HG02642 (cell line): ENCODE measurements at regions not wholly inside any gene's neighbourhood (a gene's known extent, or its start where the extent isn't known, plus 50 kb on each side); places are given as distances from the start of the nearest gene placed in this dataset.
"Not testable (repeated sequence)": the region's sequence is repeated elsewhere in the genome, so short reads cannot be mapped to it uniquely, and the experiment has no call there.

Source experiments
- ATAC-seq: cut with Tn5 transposase; IDR thresholded peaks from one replicate; pipeline ENCODE4 v1.9.1; 2021; ENCODE audit warnings: mild to moderate bottlenecking; ENCODE audit not compliant: unreplicated experiment, poor library complexity

GRCh38 chr3:36063992-36064391 is 316.3 kb upstream of the STAC start:
- no peak for ATAC-seq

- ATAC-seq, result no peak
Observed at GRCh38 chr3:36065321-36065720, 315.0 kb upstream of the STAC start.

GRCh38 chr3:36075491-36075890 is 304.8 kb upstream of the STAC start:
- ATAC-seq, result no peak

DNA sequence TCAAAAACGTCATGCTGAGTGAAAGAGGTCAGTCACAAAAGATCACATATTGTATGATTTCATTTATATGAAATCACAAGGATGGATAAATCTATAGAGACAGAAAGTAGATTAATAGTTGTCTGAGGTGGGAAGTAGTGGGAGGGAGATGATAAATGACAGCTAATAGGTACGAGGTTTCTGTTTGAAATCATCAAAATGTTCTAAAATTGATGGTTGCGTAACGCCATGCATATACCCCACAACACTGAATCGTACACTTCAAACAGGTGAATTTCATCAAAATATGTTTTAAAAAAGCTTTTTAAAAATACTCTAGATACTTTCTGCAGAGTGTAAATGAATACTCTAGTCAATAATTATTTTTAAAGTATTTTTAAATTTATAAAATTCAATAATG is 303.0 kb upstream of the STAC start:
- ATAC-seq, result no peak

GRCh38 chr3:36082958-36083357 is 297.3 kb upstream of the STAC start:
- ATAC-seq, result not testable (repeated sequence)

- no peak for ATAC-seq
Observed at GRCh38 chr3:36095238-36095637, 285.1 kb upstream of the STAC start.

- ATAC-seq, result no peak
Observed at GRCh38 chr3:36097209-36097608, 283.1 kb upstream of the STAC start.

DNA sequence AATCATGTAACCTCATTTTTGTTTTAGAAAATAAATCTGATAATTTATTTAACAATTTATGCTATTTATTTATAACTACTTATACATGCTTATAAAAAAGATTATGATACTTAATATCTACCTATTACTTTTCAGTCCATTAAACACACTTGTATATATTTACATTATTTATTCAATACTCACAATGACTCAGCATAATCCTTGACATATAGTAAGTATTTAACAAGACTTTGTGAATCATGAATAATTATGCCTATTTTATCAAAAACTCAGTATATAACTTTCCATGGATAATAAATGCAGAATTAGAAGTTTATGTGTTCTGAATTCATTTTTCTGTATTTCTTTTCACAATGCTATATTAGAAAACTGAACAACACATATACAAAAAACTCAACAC is 266.0 kb upstream of the STAC start:
- no peak for ATAC-seq

GRCh38 chr3:36124118-36124796 is 256.0 kb upstream of the STAC start:
- ATAC-seq, result no peak

GRCh38 chr3:36132214-36132613 is 248.1 kb upstream of the STAC start:
- ATAC-seq, result no peak

DNA sequence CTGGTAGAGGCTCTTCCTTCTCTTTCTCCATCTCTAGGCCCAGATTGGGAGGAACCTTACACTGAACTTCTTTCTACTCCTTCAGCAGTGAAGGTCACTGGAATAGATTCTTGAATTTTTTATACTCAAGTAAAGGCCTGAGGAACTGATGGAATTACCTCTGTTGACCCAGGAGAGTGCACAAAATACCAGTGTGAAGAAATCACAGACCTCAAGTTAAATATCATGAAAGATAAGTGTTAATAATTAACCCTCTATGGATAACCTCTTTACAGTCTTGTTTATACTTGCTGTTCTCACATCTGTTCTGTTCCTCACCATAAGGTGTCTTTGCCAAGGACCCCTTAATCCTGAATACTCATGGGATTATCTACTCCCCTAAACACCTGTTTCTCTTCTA is 244.4 kb upstream of the STAC start:
- no peak for ATAC-seq

DNA sequence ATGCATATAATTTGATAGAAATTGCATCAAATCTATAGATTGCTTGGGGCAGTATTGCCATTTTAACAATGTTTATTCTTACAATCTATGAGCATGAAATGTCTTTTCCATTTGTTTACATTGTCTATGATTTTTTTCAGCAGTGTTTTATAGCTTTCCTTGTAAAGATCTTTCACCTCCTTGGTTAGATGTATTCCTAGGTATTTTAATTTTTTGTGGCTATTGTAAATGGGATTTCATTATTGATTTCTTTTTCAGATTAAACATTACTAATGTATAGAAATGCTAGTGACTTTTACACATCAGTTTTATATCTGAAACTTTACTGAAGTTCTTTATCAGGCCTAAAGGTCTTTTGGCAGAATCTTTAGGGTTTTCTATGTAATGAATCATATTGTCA is 237.6 kb upstream of the STAC start:
- ATAC-seq, result no peak

DNA sequence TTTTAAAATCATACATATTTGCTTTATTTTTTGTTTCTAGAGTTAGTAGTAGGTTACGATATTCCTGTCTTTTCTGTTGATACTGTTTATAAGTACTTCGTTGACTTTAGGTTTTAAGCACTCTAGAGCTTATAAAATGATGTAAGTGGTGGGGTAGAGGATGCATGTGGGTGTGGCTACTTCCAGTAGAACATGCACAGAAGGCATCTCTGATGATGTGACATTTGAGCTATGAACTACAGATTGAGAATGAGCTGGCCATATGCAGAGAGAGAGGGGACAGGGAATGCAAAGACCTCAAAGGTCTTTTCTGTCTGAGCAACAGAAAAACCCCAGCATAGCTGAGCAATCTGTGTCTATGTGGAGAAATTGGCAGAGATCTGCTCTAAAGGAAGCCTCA is 233.9 kb upstream of the STAC start:
- no peak for ATAC-seq

GRCh38 chr3:36147934-36148558 is 232.3 kb upstream of the STAC start:
- no peak for ATAC-seq

DNA sequence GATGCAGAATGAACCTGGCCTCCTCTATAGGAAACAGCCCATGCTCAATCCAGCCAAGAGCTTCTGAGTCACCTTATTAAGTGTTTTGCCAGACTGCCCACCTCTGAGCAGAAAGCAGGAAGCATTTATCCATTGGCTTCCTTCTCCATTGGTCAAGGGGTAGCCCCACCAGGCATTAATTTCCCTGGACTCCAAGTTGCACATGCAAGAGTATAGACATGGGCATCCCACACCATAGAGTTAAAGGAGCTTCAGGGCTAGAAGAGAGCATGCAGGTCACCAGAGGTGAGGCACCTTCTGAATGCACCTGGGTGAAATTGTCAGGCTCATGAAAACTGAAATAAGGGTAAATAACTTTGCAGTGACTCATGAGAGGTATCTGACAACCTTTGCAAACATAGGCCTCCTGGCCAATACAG is 230.8 kb upstream of the STAC start:
- ATAC-seq, result no peak

DNA sequence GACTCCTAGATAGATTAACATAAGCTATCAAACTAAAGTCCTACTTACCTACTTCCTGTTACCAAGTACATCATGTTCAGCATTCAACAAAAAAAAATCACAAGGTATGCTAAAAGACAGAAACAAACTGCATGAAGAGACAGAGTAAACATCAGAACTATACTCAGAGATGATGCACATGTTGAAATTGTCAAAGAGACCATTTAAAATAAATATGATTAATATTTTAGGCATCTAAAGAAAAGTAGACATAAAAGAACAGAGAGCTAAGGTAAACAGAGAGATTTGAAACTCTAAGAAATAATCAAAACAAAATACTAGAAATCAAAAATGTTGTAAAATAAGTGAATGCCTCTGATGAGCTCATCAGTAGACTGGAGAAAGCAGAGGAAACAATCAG is 224.8 kb upstream of the STAC start:
- no peak for ATAC-seq

DNA sequence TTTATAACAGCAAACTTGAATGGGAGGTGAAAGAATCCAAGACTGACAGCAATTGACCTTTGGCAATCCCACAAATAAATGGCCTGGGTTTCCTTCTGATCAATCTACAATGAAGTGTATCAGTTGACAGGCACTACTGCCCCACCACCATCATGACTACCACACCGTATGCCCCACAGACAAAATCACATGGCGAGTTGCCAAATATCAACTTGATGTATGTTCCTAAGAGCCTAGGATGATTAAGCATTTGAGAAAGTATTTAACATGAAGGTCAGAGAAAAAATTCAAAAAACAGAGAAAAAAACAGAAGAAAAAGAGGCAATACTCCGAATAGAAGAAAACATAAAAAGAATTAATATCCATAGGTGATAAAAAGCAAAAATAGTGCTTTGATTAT is 215.9 kb upstream of the STAC start:
- ATAC-seq, result no peak

GRCh38 chr3:36165509-36166290 is 214.6 kb upstream of the STAC start:
- ATAC-seq, result no peak

DNA sequence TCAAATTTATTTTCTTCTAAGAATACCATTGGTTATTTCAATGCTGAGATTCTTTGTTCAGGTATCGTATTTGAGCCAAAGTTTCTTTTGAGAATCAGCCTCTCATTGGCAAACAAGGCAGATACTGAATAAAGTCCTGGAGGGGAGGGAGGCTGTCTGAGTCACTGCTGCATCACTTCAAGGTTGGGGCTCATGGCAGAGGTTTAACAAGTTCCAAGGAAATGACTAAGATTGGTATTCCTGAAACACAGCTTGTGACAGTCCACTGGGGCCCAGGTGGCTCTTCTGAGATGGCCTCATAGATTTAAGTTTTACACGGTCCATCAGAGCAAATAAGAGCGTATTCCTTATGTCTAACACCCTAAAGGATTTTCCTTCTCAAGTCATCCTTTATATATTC is 213.8 kb upstream of the STAC start:
- no peak for ATAC-seq

DNA sequence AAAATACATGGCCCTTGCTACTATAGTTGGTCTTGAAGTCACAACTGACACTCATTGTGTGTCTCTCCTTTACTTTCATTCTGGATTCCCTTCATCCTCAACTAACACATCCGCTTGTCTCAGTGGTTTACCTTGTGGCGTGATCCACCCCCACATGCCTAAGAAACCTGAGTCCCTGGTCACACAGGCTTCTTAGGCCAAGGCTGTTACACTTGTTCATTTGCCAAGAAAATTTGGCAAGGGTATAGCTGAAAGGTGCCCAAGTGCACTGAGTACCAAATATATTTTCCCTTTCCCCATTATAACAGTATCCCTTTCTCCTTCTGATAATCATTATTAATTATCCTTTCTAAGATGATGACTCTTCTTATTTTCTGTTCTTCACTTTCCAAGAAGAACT is 207.6 kb upstream of the STAC start:
- ATAC-seq, result no peak

- ATAC-seq, result no peak
Observed at GRCh38 chr3:36175113-36175812, 205.0 kb upstream of the STAC start.
